SK-N-SH treated with all-trans-retinoic acid at 6 μM for 48 hours (cell line): ENCODE measurements at regions not wholly inside any gene's neighbourhood (a gene's known extent, or its start where the extent isn't known, plus 50 kb on each side); places are given as distances from the start of the nearest gene placed in this dataset.

Experiments used
- ATAC-seq: fragments of 200-7000 bp; cut with Tn5 transposase; 3 replicates; pipeline ENCODE4 v1.9.1; 2020; ENCODE audit warnings: mild to moderate bottlenecking, moderate library complexity
- ARNTL ChIP-seq: fragments of 450-650 bp; formaldehyde crosslinking; IDR thresholded peaks from 2 replicates; pipeline ENCODE4 v1.5.0; 2020; ENCODE audit warnings: low read depth, mild to moderate bottlenecking, moderate library complexity, borderline replicate concordance
- BACH2 ChIP-seq: fragments of 250-450 bp; sonication (Bioruptor Pico); IDR thresholded peaks from 2 replicates; pipeline ENCODE4 v1.9.0; 2021; ENCODE audit warnings: mild to moderate bottlenecking, borderline replicate concordance
- CSDC2 ChIP-seq: fragments of 250-450 bp; sonication (Bioruptor Pico); IDR thresholded peaks from 2 replicates; pipeline ENCODE4 v1.5.0; 2020; ENCODE audit warnings: mild to moderate bottlenecking, moderate library complexity
- CSRNP3 ChIP-seq: fragments of 250-450 bp; sonication (Bioruptor Pico); IDR thresholded peaks from 2 replicates; pipeline ENCODE4 v1.5.1; 2021; ENCODE audit warnings: mild to moderate bottlenecking, moderate library complexity
- ESRRG ChIP-seq: fragments of 250-450 bp; sonication (Bioruptor Pico); IDR thresholded peaks from 2 replicates; pipeline ENCODE4 v1.6.1; 2021; ENCODE audit warnings: mild to moderate bottlenecking
- ISL1 ChIP-seq: fragments of 250-450 bp; sonication (Bioruptor Pico); IDR thresholded peaks from 2 replicates; pipeline ENCODE4 v2.1.2; 2022; ENCODE audit warnings: mild to moderate bottlenecking, moderate library complexity
- OSR1 ChIP-seq: fragments of 250-450 bp; sonication (Bioruptor Pico); IDR thresholded peaks from 2 replicates; pipeline ENCODE4 v1.8.0; 2022; ENCODE audit warnings: moderate library complexity, mild to moderate bottlenecking, inconsistent platforms
- POU6F1 ChIP-seq: fragments of 250-450 bp; sonication (Bioruptor Pico); IDR thresholded peaks from 2 replicates; pipeline ENCODE4 v1.8.0; 2021; ENCODE audit warnings: low read depth, mild to moderate bottlenecking, moderate library complexity, borderline replicate concordance
- PPARA ChIP-seq: fragments of 250-450 bp; sonication (Bioruptor Pico); IDR thresholded peaks from 2 replicates; pipeline ENCODE4 v1.5.0; 2020; ENCODE audit warnings: mild to moderate bottlenecking, borderline replicate concordance
- RARB ChIP-seq: fragments of 250-450 bp; sonication (Bioruptor Pico); IDR thresholded peaks from 2 replicates; pipeline ENCODE4 v1.8.0; 2021; ENCODE audit warnings: mild to moderate bottlenecking, moderate library complexity
- SNAI2 ChIP-seq: fragments of 250-450 bp; sonication (Bioruptor Pico); IDR thresholded peaks from 2 replicates; pipeline ENCODE4 v1.5.0; 2020; ENCODE audit warnings: mild to moderate bottlenecking, moderate library complexity
- TCF4 ChIP-seq: fragments of 250-450 bp; sonication (Bioruptor Pico); IDR thresholded peaks from 2 replicates; pipeline ENCODE4 v1.8.0; 2021; ENCODE audit warnings: mild to moderate bottlenecking, moderate library complexity, borderline replicate concordance
- TOX ChIP-seq: fragments of 250-450 bp; sonication (Bioruptor Pico); IDR thresholded peaks from 2 replicates; pipeline ENCODE4 v1.8.0; 2021; ENCODE audit warnings: mild to moderate bottlenecking, moderate library complexity, borderline replicate concordance
- TSHZ2 ChIP-seq: fragments of 250-450 bp; sonication (Bioruptor Pico); IDR thresholded peaks from 2 replicates; pipeline ENCODE4 v1.5.0; 2020; ENCODE audit warnings: mild to moderate bottlenecking, moderate library complexity
- ZFP3 ChIP-seq: fragments of 250-450 bp; sonication (Bioruptor Pico); IDR thresholded peaks from 2 replicates; pipeline ENCODE4 v1.5.0; 2020; ENCODE audit warnings: mild to moderate bottlenecking, moderate library complexity
- ZFP30 ChIP-seq: fragments of 450-650 bp; formaldehyde crosslinking; IDR thresholded peaks from 2 replicates; pipeline ENCODE4 v1.5.0; 2022; ENCODE audit warnings: mild to moderate bottlenecking, moderate library complexity
- ZNF565 ChIP-seq: fragments of 450-650 bp; formaldehyde crosslinking; conservative IDR thresholded peaks from 2 replicates; pipeline ENCODE4 v1.5.0; 2020; ENCODE audit warnings: low read depth, mild to moderate bottlenecking, moderate library complexity
- ZNF70 ChIP-seq: fragments of 450-650 bp; formaldehyde crosslinking; IDR thresholded peaks from 2 replicates; pipeline ENCODE4 v1.5.0; 2020; ENCODE audit warnings: mild to moderate bottlenecking, moderate library complexity
- TF ChIP-seq, protein P1 (sequence below): fragments of 250-450 bp; sonication (Bioruptor Pico); IDR thresholded peaks from 2 replicates; pipeline ENCODE4 v1.8.0; 2020; ENCODE audit warnings: mild to moderate bottlenecking, moderate library complexity, borderline replicate concordance

DNA sequence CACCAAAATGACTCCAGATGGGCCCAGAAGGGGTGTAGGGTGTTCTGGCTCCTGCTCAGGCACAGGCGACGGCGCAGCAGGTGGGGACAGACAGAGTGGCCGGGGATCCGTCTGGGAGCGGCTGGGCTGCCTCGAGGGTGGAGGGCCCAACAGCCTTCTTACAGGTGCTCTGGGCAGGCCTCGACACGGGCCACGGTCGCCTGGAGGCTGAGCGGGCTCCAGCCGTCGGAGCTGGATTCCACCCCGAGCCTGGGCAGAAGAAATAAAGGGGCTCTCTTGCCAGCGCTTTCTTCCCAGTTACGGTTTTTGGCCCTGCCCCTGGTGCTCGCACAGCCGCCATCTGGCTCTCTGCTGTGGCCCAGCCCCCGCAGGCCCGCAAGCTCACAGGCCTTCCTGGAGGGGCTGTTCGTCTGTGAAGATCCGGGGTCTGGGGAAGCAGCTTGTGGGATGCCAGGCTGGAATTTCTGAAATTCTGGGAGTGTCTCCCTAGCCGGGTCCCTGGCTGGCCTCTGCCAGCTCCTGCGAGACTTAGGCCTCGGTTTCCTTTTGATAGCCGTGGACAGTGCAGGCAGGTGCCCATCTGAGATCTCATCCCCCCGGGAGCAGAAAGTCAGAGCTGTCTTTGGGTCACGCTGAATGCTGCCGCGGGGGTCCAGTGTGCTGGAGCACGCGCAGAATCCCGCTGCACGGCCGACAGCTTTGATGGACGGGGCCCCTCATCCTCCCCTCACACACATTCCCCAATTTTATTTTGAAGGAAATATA lies 122.7 kb downstream of the PAPOLA start:
- no peak for ATAC-seq
- TF ChIP-seq ZNF70 (CRISPR knock-in tag), result no peak
- TF ChIP-seq ZNF565 (CRISPR knock-in tag), result no peak
- TF ChIP-seq CSRNP3 (CRISPR knock-in tag), result no peak
- TF ChIP-seq TSHZ2 (CRISPR knock-in tag), result no peak
- no peak for TF ChIP-seq ZFP30 (CRISPR knock-in tag)
- TF ChIP-seq TOX (CRISPR knock-in tag), result no peak
- TF ChIP-seq POU6F1 (CRISPR knock-in tag), result no peak
- TF ChIP-seq PPARA (CRISPR knock-in tag), result no peak
- no peak for TF ChIP-seq CSDC2 (CRISPR knock-in tag)
- no peak for TF ChIP-seq ISL1 (CRISPR knock-in tag)
- TF ChIP-seq BACH2 (CRISPR knock-in tag), result no peak
- TF ChIP-seq, protein P1, sequence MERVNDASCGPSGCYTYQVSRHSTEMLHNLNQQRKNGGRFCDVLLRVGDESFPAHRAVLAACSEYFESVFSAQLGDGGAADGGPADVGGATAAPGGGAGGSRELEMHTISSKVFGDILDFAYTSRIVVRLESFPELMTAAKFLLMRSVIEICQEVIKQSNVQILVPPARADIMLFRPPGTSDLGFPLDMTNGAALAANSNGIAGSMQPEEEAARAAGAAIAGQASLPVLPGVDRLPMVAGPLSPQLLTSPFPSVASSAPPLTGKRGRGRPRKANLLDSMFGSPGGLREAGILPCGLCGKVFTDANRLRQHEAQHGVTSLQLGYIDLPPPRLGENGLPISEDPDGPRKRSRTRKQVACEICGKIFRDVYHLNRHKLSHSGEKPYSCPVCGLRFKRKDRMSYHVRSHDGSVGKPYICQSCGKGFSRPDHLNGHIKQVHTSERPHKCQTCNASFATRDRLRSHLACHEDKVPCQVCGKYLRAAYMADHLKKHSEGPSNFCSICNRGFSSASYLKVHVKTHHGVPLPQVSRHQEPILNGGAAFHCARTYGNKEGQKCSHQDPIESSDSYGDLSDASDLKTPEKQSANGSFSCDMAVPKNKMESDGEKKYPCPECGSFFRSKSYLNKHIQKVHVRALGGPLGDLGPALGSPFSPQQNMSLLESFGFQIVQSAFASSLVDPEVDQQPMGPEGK (CRISPR knock-in tag), result no peak
- no peak for TF ChIP-seq SNAI2 (CRISPR knock-in tag)
- TF ChIP-seq ARNTL (CRISPR knock-in tag), result no peak
- no peak for TF ChIP-seq ZFP3 (CRISPR knock-in tag)
- TF ChIP-seq, all 23 proteins: peak for 0

- no peak for TF ChIP-seq CSRNP3 (CRISPR knock-in tag)
- no peak for TF ChIP-seq PPARA (CRISPR knock-in tag)
- no peak for TF ChIP-seq ARNTL (CRISPR knock-in tag)
- TF ChIP-seq, protein P1 (CRISPR knock-in tag), result no peak
- no peak for TF ChIP-seq POU6F1 (CRISPR knock-in tag)
- TF ChIP-seq SNAI2 (CRISPR knock-in tag), result no peak
- no peak for TF ChIP-seq TOX (CRISPR knock-in tag)
- no peak for TF ChIP-seq ISL1 (CRISPR knock-in tag)
- TF ChIP-seq RARB (CRISPR knock-in tag), result no peak
- TF ChIP-seq OSR1 (CRISPR knock-in tag), result no peak
- no peak for TF ChIP-seq TCF4 (CRISPR knock-in tag)
- no peak for TF ChIP-seq ESRRG
- no peak for TF ChIP-seq BACH2 (CRISPR knock-in tag)
- no peak for TF ChIP-seq CSDC2 (CRISPR knock-in tag)
- no peak for TF ChIP-seq ZNF70 (CRISPR knock-in tag)
- TF ChIP-seq ZNF565 (CRISPR knock-in tag), result no peak
- TF ChIP-seq ZFP3 (CRISPR knock-in tag), result no peak
- TF ChIP-seq ZFP30 (CRISPR knock-in tag), result no peak
- no peak for ATAC-seq
These were observed 123.3 kb downstream of the PAPOLA start for GRCh38 chr14:96625426-96625985.
